GM19438 (cell line): ENCODE measurements at regions not wholly inside any gene's neighbourhood (a gene's known extent, or its start where the extent isn't known, plus 50 kb on each side); places are given as distances from the start of the nearest gene placed in this dataset.
"Not testable (repeated sequence)": the region's sequence is repeated elsewhere in the genome, so short reads cannot be mapped to it uniquely, and the experiment has no call there.

Experiments used
- ATAC-seq: cut with Tn5 transposase; IDR thresholded peaks from one replicate; pipeline ENCODE4 v1.9.1; 2021; ENCODE audit warnings: low read depth; ENCODE audit not compliant: unreplicated experiment

- no peak for ATAC-seq
These were observed 240.8 kb downstream of the ARHGAP12 start for GRCh38 chr10:31687663-31688482.

GRCh38 chr10:31686599-31686998 lies 242.0 kb downstream of the ARHGAP12 start:
- no peak for ATAC-seq

- no peak for ATAC-seq
These were observed 244.9 kb downstream of the ARHGAP12 start for GRCh38 chr10:31683682-31684081.

- ATAC-seq, result no peak
These were observed 248.7 kb downstream of the ARHGAP12 start for GRCh38 chr10:31679936-31680335.

- ATAC-seq, result no peak
These were observed 249.8 kb downstream of the ARHGAP12 start for GRCh38 chr10:31678575-31679516.

GRCh38 chr10:31678139-31678536 lies 250.5 kb downstream of the ARHGAP12 start:
- no peak for ATAC-seq

GRCh38 chr10:31677195-31678138 lies 251.2 kb downstream of the ARHGAP12 start:
- ATAC-seq, result no peak

GRCh38 chr10:31675726-31676125 lies 252.9 kb downstream of the ARHGAP12 start:
- no peak for ATAC-seq

GRCh38 chr10:31669357-31669756 lies 259.3 kb downstream of the ARHGAP12 start:
- no peak for ATAC-seq

GRCh38 chr10:31668326-31668725 lies 260.3 kb downstream of the ARHGAP12 start:
- no peak for ATAC-seq

- not testable (repeated sequence) for ATAC-seq
These were observed 262.8 kb downstream of the ARHGAP12 start for GRCh38 chr10:31665764-31666279.

- no peak for ATAC-seq
These were observed 263.8 kb downstream of the ARHGAP12 start for GRCh38 chr10:31664803-31665202.

- ATAC-seq, result not testable (repeated sequence)
These were observed 264.6 kb downstream of the ARHGAP12 start for GRCh38 chr10:31664071-31664470.

GRCh38 chr10:31660300-31660699 lies 268.3 kb downstream of the ARHGAP12 start:
- no peak for ATAC-seq

- no peak for ATAC-seq
These were observed 269.0 kb downstream of the ARHGAP12 start for GRCh38 chr10:31659665-31660064.

GRCh38 chr10:31657434-31657872 lies 271.2 kb downstream of the ARHGAP12 start:
- no peak for ATAC-seq

- no peak for ATAC-seq
These were observed 271.7 kb downstream of the ARHGAP12 start for GRCh38 chr10:31656851-31657433.

- no peak for ATAC-seq
These were observed 276.6 kb downstream of the ARHGAP12 start for GRCh38 chr10:31652038-31652437.

GRCh38 chr10:31650010-31650409 lies 278.6 kb downstream of the ARHGAP12 start:
- no peak for ATAC-seq

- no peak for ATAC-seq
These were observed 279.7 kb downstream of the ARHGAP12 start for GRCh38 chr10:31648966-31649365.
